ENCODE measurements at regions not wholly inside any gene's neighbourhood (a gene's known extent, or its start where the extent isn't known, plus 50 kb on each side); places are given as distances from the start of the nearest gene placed in this dataset.
"Not testable (repeated sequence)": the region's sequence is repeated elsewhere in the genome, so short reads cannot be mapped to it uniquely, and the experiment has no call there.

- no peaks in the 10 kb centered on the region for H3K4me1 Mint-ChIP-seq (ENCODE audit: low read depth)
Observed at GRCh38 chr9:80796632-80797031, 892.7 kb downstream of the TLE1 start.

DNA sequence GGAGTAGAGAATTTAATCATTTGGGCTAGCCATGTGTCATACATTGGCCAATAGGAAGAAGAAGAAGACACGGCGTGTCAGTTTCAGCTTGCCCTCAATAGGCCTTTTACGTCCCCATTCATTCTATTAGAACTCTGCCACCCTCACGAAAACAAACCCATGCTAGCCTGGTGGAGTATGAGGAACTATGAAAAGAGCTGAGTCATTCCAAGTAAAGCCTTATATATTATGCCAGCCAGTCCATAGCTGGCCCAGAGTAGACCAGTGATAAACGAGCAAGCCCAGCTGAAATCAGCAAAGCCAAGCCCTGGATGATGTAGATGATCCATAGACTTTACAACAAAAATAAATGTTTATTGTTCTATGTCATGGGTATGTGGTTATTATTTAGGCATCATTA, 895.1 kb downstream of the TLE1 start:
- H3K36me3 Mint-ChIP-seq (ENCODE audit: low read depth), result no peaks in the 10 kb centered on the region
- H3K4me3 Mint-ChIP-seq, result no peak overlapping the region
- peaks cover 3% of the 10 kb centered on the region for H3K9me3 Mint-ChIP-seq
- no peak overlapping the region for H3K27ac Mint-ChIP-seq
- DNase-seq, result no peak
- no peaks in the 10 kb centered on the region for H3K4me1 Mint-ChIP-seq (ENCODE audit: low read depth)
- no peaks in the 10 kb centered on the region for H3K27me3 Mint-ChIP-seq

More at GRCh38 chr9:80796632-80797031, 892.7 kb downstream of the TLE1 start:
- Mint-ChIP-seq H3K27me3 (no peaks in the 10 kb centered on the region), H3K27ac (no peak overlapping the region), H3K4me3 (no peak overlapping the region), H3K9me3 (peaks cover 4% of the 10 kb centered on the region), H3K36me3 (ENCODE audit: low read depth) (no peaks in the 10 kb centered on the region)
- no peak for DNase-seq

- no peak overlapping the region for H3K4me3 Mint-ChIP-seq
- H3K27ac Mint-ChIP-seq, result no peak overlapping the region
- H3K36me3 Mint-ChIP-seq (ENCODE audit: low read depth), result no peaks in the 10 kb centered on the region
- no peaks in the 10 kb centered on the region for H3K27me3 Mint-ChIP-seq
- H3K9me3 Mint-ChIP-seq, result peaks cover 3% of the 10 kb centered on the region
- H3K4me1 Mint-ChIP-seq (ENCODE audit: low read depth), result no peaks in the 10 kb centered on the region
- DNase-seq, result no peak
Observed at GRCh38 chr9:80793706-80794105, 895.6 kb downstream of the TLE1 start.

- no peaks in the 10 kb centered on the region for H3K4me1 Mint-ChIP-seq (ENCODE audit: low read depth)
- H3K36me3 Mint-ChIP-seq (ENCODE audit: low read depth), result no peaks in the 10 kb centered on the region
Observed at GRCh38 chr9:80792726-80793125, 896.6 kb downstream of the TLE1 start.

DNA sequence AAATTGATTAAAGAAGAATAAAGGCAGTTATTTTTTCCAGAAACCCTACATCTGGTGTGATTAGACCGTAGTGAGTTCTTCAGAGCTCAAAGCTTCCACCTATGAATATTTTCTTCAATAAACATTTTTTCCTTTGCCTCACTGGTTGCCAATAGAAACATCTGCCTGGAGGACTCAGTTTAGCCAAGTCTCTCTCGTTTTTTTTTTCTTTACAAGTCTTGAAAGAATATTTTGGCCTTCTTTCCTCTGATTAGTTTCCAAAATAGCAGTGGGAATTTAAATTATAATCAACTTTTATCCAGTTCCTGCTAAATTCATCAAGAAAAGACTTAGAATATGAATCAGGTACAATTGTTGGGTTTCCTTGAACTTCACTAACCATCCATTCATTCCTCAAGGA, 897.5 kb downstream of the TLE1 start:
- H3K27ac Mint-ChIP-seq, result no peak overlapping the region
- peaks cover 3% of the 10 kb centered on the region for H3K9me3 Mint-ChIP-seq
- H3K36me3 Mint-ChIP-seq (ENCODE audit: low read depth), result no peaks in the 10 kb centered on the region
- no peak for DNase-seq
- H3K4me1 Mint-ChIP-seq (ENCODE audit: low read depth), result no peaks in the 10 kb centered on the region
- no peak overlapping the region for H3K4me3 Mint-ChIP-seq
- H3K27me3 Mint-ChIP-seq, result no peaks in the 10 kb centered on the region

More at GRCh38 chr9:80792726-80793125, 896.6 kb downstream of the TLE1 start:
- Mint-ChIP-seq H3K9me3 (peaks cover 3% of the 10 kb centered on the region), H3K27ac (no peak overlapping the region), H3K4me3 (no peak overlapping the region), H3K27me3 (no peaks in the 10 kb centered on the region)
- DNase-seq, result no peak

- peaks cover 3% of the 10 kb centered on the region for H3K9me3 Mint-ChIP-seq
- no peak overlapping the region for H3K4me3 Mint-ChIP-seq
- H3K27me3 Mint-ChIP-seq, result no peaks in the 10 kb centered on the region
- H3K27ac Mint-ChIP-seq, result no peak overlapping the region
- no peaks in the 10 kb centered on the region for H3K4me1 Mint-ChIP-seq (ENCODE audit: low read depth)
- no peak for DNase-seq
- H3K36me3 Mint-ChIP-seq (ENCODE audit: low read depth), result no peaks in the 10 kb centered on the region
Observed at GRCh38 chr9:80790764-80791163, 898.6 kb downstream of the TLE1 start.

DNA sequence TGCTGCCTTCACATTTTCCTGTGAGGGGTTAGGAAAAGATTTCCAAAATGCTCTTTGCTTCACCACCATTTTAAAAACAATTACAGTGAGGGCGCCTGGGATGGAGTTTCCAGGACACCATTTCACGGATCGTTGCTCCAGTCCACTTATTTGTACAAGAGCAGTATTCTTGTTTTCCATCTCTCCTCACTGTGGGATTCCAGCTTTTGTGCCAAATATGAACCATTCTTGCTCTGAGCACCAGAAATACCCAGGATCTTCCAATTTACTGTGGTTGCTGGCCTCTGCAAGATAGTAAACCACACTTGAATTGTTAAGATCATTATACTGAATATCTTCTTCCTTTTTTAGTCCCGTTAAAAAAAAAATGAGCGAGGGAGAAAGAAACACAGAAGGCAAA, 899.5 kb downstream of the TLE1 start:
- H3K9me3 Mint-ChIP-seq, result peaks cover 4% of the 10 kb centered on the region
- no peak overlapping the region for H3K4me3 Mint-ChIP-seq
- no peaks in the 10 kb centered on the region for H3K27me3 Mint-ChIP-seq
- H3K4me1 Mint-ChIP-seq (ENCODE audit: low read depth), result no peaks in the 10 kb centered on the region
- H3K27ac Mint-ChIP-seq, result no peak overlapping the region
- H3K36me3 Mint-ChIP-seq (ENCODE audit: low read depth), result no peaks in the 10 kb centered on the region
- DNase-seq, result no peak

- no peak overlapping the region for H3K27ac Mint-ChIP-seq
- no peak for DNase-seq
- no peaks in the 10 kb centered on the region for H3K27me3 Mint-ChIP-seq
- H3K9me3 Mint-ChIP-seq, result peaks cover 8% of the 10 kb centered on the region
- no peaks in the 10 kb centered on the region for H3K4me1 Mint-ChIP-seq (ENCODE audit: low read depth)
- no peak overlapping the region for H3K4me3 Mint-ChIP-seq
- no peaks in the 10 kb centered on the region for H3K36me3 Mint-ChIP-seq (ENCODE audit: low read depth)
Observed at GRCh38 chr9:80787636-80788035, 901.7 kb downstream of the TLE1 start.

- no peak for DNase-seq
- Mint-ChIP-seq H3K9me3 (peaks cover 9% of the 10 kb centered on the region), H3K4me3 (no peak overlapping the region), H3K27ac (no peak overlapping the region), H3K27me3 (no peaks in the 10 kb centered on the region), H3K4me1 (ENCODE audit: low read depth) (no peaks in the 10 kb centered on the region), H3K36me3 (ENCODE audit: low read depth) (no peaks in the 10 kb centered on the region)
Observed at GRCh38 chr9:80784647-80785046, 904.7 kb downstream of the TLE1 start.

- Mint-ChIP-seq H3K9me3 (peaks cover 7% of the 10 kb centered on the region), H3K4me1 (ENCODE audit: low read depth) (no peaks in the 10 kb centered on the region), H3K27me3 (no peaks in the 10 kb centered on the region), H3K36me3 (ENCODE audit: low read depth) (no peaks in the 10 kb centered on the region), H3K27ac (no peak overlapping the region), H3K4me3 (no peak overlapping the region)
- DNase-seq, result no peak
Observed at GRCh38 chr9:80775971-80776370, 913.4 kb downstream of the TLE1 start.

DNA sequence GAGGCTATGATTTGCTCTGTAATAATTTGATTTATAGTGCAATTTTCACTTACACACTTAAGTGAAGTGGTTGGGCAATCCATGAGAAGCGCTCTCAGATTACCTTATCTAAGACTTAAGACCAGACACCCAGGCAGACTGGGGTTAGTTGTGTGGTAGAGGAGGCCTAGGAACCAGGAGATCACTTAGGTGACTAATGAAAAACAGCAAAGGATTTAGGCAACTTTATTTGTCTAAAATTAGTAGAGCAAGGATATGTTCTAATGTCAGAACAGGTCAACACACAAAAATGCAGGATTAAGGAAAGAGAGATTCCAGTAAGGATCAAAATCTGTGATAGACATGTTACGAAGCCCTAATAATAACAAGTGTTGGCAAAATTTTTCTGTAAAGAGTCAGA, 913.8 kb downstream of the TLE1 start:
- DNase-seq, result no peak
- H3K36me3 Mint-ChIP-seq (ENCODE audit: low read depth), result no peaks in the 10 kb centered on the region

GRCh38 chr9:80771555-80772347, 917.6 kb downstream of the TLE1 start:
- H3K4me1 Mint-ChIP-seq (ENCODE audit: low read depth), result no peaks in the 10 kb centered on the region
- H3K9me3 Mint-ChIP-seq, result peaks cover 4% of the 10 kb centered on the region
- H3K27me3 Mint-ChIP-seq, result no peaks in the 10 kb centered on the region
- H3K27ac Mint-ChIP-seq, result no peak overlapping the region
- H3K4me3 Mint-ChIP-seq, result no peak overlapping the region
- no peak for DNase-seq
- H3K36me3 Mint-ChIP-seq (ENCODE audit: low read depth), result no peaks in the 10 kb centered on the region

More for the DNA sequence above, 913.8 kb downstream of the TLE1 start:
- H3K4me3 Mint-ChIP-seq, result no peak overlapping the region
- no peak overlapping the region for H3K27ac Mint-ChIP-seq
- no peaks in the 10 kb centered on the region for H3K27me3 Mint-ChIP-seq
- H3K4me1 Mint-ChIP-seq (ENCODE audit: low read depth), result no peaks in the 10 kb centered on the region
- H3K9me3 Mint-ChIP-seq, result peaks cover 7% of the 10 kb centered on the region

GRCh38 chr9:80763536-80763935, 925.8 kb downstream of the TLE1 start:
- Mint-ChIP-seq H3K4me1 (ENCODE audit: low read depth) (no peaks in the 10 kb centered on the region), H3K36me3 (ENCODE audit: low read depth) (no peaks in the 10 kb centered on the region), H3K27me3 (no peaks in the 10 kb centered on the region), H3K9me3 (peaks cover 14% of the 10 kb centered on the region), H3K4me3 (no peak overlapping the region), H3K27ac (no peak overlapping the region)
- DNase-seq, result no peak

DNA sequence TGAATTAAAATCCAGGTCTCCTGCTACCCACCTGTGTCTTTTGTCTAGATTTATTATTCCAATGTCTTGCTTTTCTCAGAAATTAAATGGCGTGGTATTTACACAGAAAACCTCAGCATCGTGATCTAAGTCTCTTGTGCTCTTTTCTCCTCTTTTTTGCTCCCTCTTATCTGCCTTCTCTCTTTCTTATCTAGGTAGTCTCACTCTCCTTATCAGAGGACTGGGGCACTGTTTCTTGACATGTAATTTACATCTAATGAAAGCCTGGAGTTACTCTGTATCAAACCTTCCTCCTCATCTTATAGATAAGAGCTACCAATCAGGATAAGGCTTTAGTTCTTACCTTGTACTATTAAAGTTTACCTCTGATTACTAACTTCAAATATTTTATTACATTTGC, 933.8 kb downstream of the TLE1 start:
- peaks cover 3% of the 10 kb centered on the region for H3K9me3 Mint-ChIP-seq
- H3K36me3 Mint-ChIP-seq (ENCODE audit: low read depth), result no peaks in the 10 kb centered on the region
- H3K4me1 Mint-ChIP-seq (ENCODE audit: low read depth), result no peaks in the 10 kb centered on the region
- no peaks in the 10 kb centered on the region for H3K27me3 Mint-ChIP-seq
- H3K4me3 Mint-ChIP-seq, result no peak overlapping the region
- no peak for DNase-seq
- no peak overlapping the region for H3K27ac Mint-ChIP-seq

DNA sequence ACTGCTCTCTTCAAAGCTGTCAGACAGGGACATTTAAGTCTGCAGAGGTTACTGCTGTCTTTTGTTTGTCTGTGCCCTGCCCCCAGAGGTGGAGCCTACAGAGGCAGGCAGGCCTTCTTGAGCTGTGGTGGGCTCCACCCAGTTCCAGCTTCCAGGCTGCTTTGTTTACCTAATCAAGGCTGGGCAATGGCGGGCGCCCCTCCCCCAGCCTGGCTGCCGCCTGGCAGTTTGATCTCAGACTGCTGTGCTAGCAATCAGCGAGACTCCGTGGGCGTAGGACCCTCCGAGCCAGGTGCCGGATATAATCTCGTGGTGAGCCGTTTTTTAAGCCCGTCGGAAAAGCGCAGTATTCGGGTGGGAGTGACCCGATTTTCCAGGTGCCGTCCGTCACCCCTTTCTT, 942.3 kb downstream of the TLE1 start:
- not testable (repeated sequence) for H3K4me1 Mint-ChIP-seq (ENCODE audit: low read depth); H3K36me3 Mint-ChIP-seq (ENCODE audit: low read depth); H3K27ac Mint-ChIP-seq; DNase-seq; H3K27me3 Mint-ChIP-seq; H3K9me3 Mint-ChIP-seq; H3K4me3 Mint-ChIP-seq

DNA sequence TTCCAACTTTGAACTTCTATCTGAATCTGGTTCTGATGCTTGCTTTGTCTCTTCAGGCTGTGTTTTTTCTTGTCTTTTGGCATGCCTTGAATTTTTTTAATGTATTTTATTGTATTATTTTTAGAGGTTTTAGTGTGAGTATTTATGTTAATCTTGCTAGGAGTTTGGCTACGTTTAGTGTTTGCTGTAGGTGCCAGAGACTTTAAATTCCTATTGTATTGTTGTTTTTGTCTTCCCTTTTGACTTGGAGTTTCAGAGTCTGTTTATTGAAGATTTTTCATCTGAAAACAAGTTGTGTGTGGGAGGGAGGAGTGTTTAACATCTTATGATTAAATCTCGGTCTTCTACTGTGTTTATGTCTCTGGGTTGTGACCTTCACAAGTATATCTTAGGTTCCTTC, 956.8 kb downstream of the TLE1 start:
- H3K27me3 Mint-ChIP-seq, result no peaks in the 10 kb centered on the region
- no peak for DNase-seq
- no peak overlapping the region for H3K27ac Mint-ChIP-seq
- H3K9me3 Mint-ChIP-seq, result peaks cover 6% of the 10 kb centered on the region
- no peaks in the 10 kb centered on the region for H3K4me1 Mint-ChIP-seq (ENCODE audit: low read depth)
- H3K36me3 Mint-ChIP-seq (ENCODE audit: low read depth), result no peaks in the 10 kb centered on the region
- no peak overlapping the region for H3K4me3 Mint-ChIP-seq
